ENCODE measurements at regions not wholly inside any gene's neighbourhood (a gene's known extent, or its start where the extent isn't known, plus 50 kb on each side); places are given as distances from the start of the nearest gene placed in this dataset.

- TF ChIP-seq EP300 (IDR thresholded peaks at IDR 0.05; ENCODE audit: borderline replicate concordance) (no peak), ZBTB7A (IDR thresholded peaks at IDR 0.05; ENCODE audit: low read depth) (no peak), CREB1 (IDR thresholded peaks at IDR 0.05; ENCODE audit: low read depth) (no peak), EGR1 (IDR thresholded peaks at IDR 0.05) (no peak)
These were observed 87.3 kb upstream of the CD53 start for GRCh38 chr1:110785612-110786011.
